Stomach (tissue), 4 donors: ENCODE measurements at regions not wholly inside any gene's neighbourhood (a gene's known extent, or its start where the extent isn't known, plus 50 kb on each side); places are given as distances from the start of the nearest gene placed in this dataset.

Experiments used
- EP300 ChIP-seq: sonication (generic); formaldehyde crosslinking; IDR thresholded peaks from one replicate; pipeline ENCODE4 v1.6.1; 2017; ENCODE audit warnings: antibody characterized with exemption
- POLR2A ChIP-seq, 4 donors: fragments of 450-650 bp; IDR thresholded peaks; one replicate each; pipeline ENCODE4 v1.6.1; 2016; ENCODE audit warnings: antibody characterized with exemption in 4 of 4, control low read depth in 2 of 4, mild to moderate bottlenecking in 1 of 4, moderate library complexity in 1 of 4
- POLR2AphosphoS5 ChIP-seq, 3 donors: sonication (generic); formaldehyde crosslinking; IDR thresholded peaks; one replicate each; pipeline ENCODE4 v1.6.1; 2016; ENCODE audit warnings: antibody characterized with exemption in 3 of 3
- TF ChIP-seq, protein P1 (sequence below), 7 experiments: fragments of 450-650 bp in 4 of 7; fragments of 200-600 bp in 3 of 7; sonication (generic) in 3 of 7; IDR thresholded peaks; one replicate each; pipeline ENCODE4 v1.5.1; 2016 to 2019; ENCODE audit warnings: antibody characterized with exemption in 7 of 7, control low read depth in 2 of 7, mild to moderate bottlenecking in 1 of 7

- TF ChIP-seq, protein P1, sequence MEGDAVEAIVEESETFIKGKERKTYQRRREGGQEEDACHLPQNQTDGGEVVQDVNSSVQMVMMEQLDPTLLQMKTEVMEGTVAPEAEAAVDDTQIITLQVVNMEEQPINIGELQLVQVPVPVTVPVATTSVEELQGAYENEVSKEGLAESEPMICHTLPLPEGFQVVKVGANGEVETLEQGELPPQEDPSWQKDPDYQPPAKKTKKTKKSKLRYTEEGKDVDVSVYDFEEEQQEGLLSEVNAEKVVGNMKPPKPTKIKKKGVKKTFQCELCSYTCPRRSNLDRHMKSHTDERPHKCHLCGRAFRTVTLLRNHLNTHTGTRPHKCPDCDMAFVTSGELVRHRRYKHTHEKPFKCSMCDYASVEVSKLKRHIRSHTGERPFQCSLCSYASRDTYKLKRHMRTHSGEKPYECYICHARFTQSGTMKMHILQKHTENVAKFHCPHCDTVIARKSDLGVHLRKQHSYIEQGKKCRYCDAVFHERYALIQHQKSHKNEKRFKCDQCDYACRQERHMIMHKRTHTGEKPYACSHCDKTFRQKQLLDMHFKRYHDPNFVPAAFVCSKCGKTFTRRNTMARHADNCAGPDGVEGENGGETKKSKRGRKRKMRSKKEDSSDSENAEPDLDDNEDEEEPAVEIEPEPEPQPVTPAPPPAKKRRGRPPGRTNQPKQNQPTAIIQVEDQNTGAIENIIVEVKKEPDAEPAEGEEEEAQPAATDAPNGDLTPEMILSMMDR (IDR thresholded peaks at IDR 0.05): no peak
- no peak for TF ChIP-seq EP300
- no peak for TF ChIP-seq POLR2A (IDR thresholded peaks at IDR 0.05)
- TF ChIP-seq POLR2AphosphoS5 (IDR thresholded peaks at IDR 0.05): no peak
Observed at GRCh38 chr1:199752688-199753027, 274.9 kb upstream of the NR5A2 start.
